ENCODE measurements at regions not wholly inside any gene's neighbourhood (a gene's known extent, or its start where the extent isn't known, plus 50 kb on each side); places are given as distances from the start of the nearest gene placed in this dataset.

GRCh38 chr19:28224441-28224840 is 988.5 kb downstream of the UQCRFS1 start:
- Histone ChIP-seq H3K4me1 (no peaks in the 10 kb centered on the region), H3K9me3 (no peaks in the 10 kb centered on the region), H3K27me3 (no peaks in the 10 kb centered on the region), H3K27ac (no peak overlapping the region), H3K36me3 (replicated peaks in 1 of 2; ENCODE audit: insufficient read depth in 1 of 2, low read depth in 2 of 2) (no peaks in the 10 kb centered on the region), H3K4me3 (no peak overlapping the region)
- DNase-seq (no peak), ATAC-seq (no peak)
- intact Hi-C loops (cut with DNase I) = no loop called here
- TF ChIP-seq CTCF (IDR thresholded peaks at IDR 0.05) = no peak
- TF ChIP-seq POLR2A (IDR thresholded peaks at IDR 0.05) = no peak
- WGBS, 2 donors = 77 to 79% methylated on average over 6 to 10 of the region's 10 CpGs

GRCh38 chr19:28221736-28222135 is 991.2 kb downstream of the UQCRFS1 start:
- no peak overlapping the region for H3K27ac ChIP-seq
- intact Hi-C loops (cut with DNase I) = no loop called here
- H3K36me3 ChIP-seq (replicated peaks in 1 of 2; ENCODE audit: insufficient read depth in 1 of 2, low read depth in 2 of 2) = no peaks in the 10 kb centered on the region
- ATAC-seq (no peak), DNase-seq (no peak)
- no peaks in the 10 kb centered on the region for H3K4me1 ChIP-seq
- H3K9me3 ChIP-seq = no peaks in the 10 kb centered on the region
- no peaks in the 10 kb centered on the region for H3K27me3 ChIP-seq
- TF ChIP-seq CTCF (IDR thresholded peaks at IDR 0.05) (no peak), POLR2A (IDR thresholded peaks at IDR 0.05) (no peak)
- 77% methylated on average over 3 of the region's 3 CpGs for WGBS, 2 donors
- H3K4me3 ChIP-seq = no peak overlapping the region

- Histone ChIP-seq H3K36me3 (replicated peaks in 1 of 2; ENCODE audit: insufficient read depth in 1 of 2, low read depth in 2 of 2) (no peaks in the 10 kb centered on the region), H3K27ac (no peak overlapping the region), H3K27me3 (no peaks in the 10 kb centered on the region), H3K9me3 (no peaks in the 10 kb centered on the region), H3K4me1 (no peaks in the 10 kb centered on the region), H3K4me3 (no peak overlapping the region)
- no peak for ATAC-seq
- intact Hi-C loops (cut with DNase I) = no loop called here
- 48 to 50% methylated on average over 5 of the region's 5 CpGs for WGBS, 2 donors
- DNase-seq = no peak
- TF ChIP-seq POLR2A (IDR thresholded peaks at IDR 0.05) (no peak), CTCF (IDR thresholded peaks at IDR 0.05) (no peak)
These were observed 994.2 kb downstream of the UQCRFS1 start for GRCh38 chr19:28218728-28219127.

- Histone ChIP-seq H3K27me3 (no peaks in the 10 kb centered on the region), H3K9me3 (no peaks in the 10 kb centered on the region), H3K36me3 (replicated peaks in 1 of 2; ENCODE audit: insufficient read depth in 1 of 2, low read depth in 2 of 2) (no peaks in the 10 kb centered on the region), H3K27ac (no peak overlapping the region), H3K4me1 (no peaks in the 10 kb centered on the region), H3K4me3 (no peak overlapping the region)
- ATAC-seq (no peak), DNase-seq (no peak)
- intact Hi-C loops (cut with DNase I) = no loop called here
- no peak for TF ChIP-seq POLR2A (IDR thresholded peaks at IDR 0.05)
- WGBS, 2 donors = 33 to 42% methylated on average over 1 of the region's 1 CpG
These were observed 995.9 kb downstream of the UQCRFS1 start for GRCh38 chr19:28217022-28217421.

GRCh38 chr19:28213470-28214082 is 999.4 kb downstream of the UQCRFS1 start:
- Histone ChIP-seq H3K27me3 (no peaks in the 10 kb centered on the region), H3K36me3 (replicated peaks in 1 of 2; ENCODE audit: insufficient read depth in 1 of 2, low read depth in 2 of 2) (no peaks in the 10 kb centered on the region), H3K27ac (no peak overlapping the region), H3K4me1 (no peaks in the 10 kb centered on the region), H3K9me3 (no peaks in the 10 kb centered on the region), H3K4me3 (no peak overlapping the region)
- intact Hi-C loops (cut with DNase I) = no loop called here
- 47 to 48% methylated on average over 6 of the region's 6 CpGs for WGBS, 2 donors
- DNase-seq = no peak
- no peak for ATAC-seq
- no peak for TF ChIP-seq POLR2A (IDR thresholded peaks at IDR 0.05)
- no peak for TF ChIP-seq CTCF (IDR thresholded peaks at IDR 0.05)
